Kidney capillary endothelial cell (primary cell): ENCODE measurements at regions not wholly inside any gene's neighbourhood (a gene's known extent, or its start where the extent isn't known, plus 50 kb on each side); places are given as distances from the start of the nearest gene placed in this dataset.
"Not testable (repeated sequence)": the region's sequence is repeated elsewhere in the genome, so short reads cannot be mapped to it uniquely, and the experiment has no call there.

Experiments used
- DNase-seq: peaks from one replicate; pipeline ENCODE4 v3.0.0-alpha.2; 2018; ENCODE audit warnings: low spot score

- peak; percentile 57 for DNase-seq
These were observed 90.0 kb upstream of the IFNGR1 start for GRCh38 chr6:137309078-137309762.

DNA sequence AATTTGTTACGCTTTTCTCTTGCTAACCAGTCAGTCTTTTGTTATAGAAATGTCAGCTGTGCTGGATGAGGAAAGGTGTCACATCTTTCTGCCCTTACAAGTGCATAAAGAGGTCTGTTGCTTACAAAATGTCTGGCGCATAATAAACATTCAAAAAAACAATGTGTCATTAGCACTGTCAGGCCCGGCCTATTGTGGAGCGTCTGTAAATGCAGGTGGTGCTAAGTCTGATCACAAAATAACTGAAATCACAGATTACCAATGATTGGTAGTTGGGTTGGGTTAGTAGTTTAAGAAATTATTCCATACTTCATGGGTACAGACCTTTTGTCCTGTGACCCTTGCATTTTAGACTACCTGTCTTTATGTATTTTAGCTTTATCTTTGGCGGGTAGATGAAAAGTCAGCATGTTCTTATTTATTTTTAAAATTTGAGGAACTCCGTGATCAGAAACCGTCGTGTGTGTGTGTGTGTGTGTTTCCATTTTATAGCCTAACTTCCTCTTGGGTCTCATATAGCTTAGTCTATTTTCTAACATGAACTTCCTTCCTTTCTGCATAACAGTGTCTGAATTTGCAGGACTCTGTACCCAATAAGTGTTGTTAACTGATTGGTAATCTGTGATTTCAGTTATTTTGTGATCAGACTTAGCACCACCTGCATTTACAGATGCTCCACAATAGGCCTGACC is 88.1 kb upstream of the IFNGR1 start:
- DNase-seq: no peak

- no peak for DNase-seq
These were observed 86.5 kb upstream of the IFNGR1 start for GRCh38 chr6:137305691-137306090.

- no peak for DNase-seq
These were observed 85.0 kb upstream of the IFNGR1 start for GRCh38 chr6:137304020-137304780.

GRCh38 chr6:137303441-137303840 is 84.3 kb upstream of the IFNGR1 start:
- DNase-seq: no peak

DNA sequence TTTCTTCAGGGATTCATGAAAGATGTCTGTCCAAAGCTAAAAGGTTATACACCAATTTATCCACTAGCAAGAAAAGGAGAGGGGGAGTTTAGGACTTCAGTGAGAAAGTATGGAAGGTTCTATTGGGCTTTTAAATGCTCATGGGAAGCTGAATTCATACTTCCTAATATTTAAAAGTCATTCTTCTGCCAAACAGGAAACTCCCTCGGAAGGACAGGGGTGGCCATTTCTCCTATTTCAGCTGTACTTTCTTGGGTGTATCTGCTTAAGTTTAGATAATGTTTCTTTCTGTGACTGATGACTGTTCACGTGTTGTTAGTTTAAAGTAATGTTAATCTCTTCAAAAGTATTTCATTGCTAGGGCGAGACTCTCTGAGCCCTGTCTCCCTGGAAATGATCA is 80.5 kb upstream of the IFNGR1 start:
- no peak for DNase-seq

DNA sequence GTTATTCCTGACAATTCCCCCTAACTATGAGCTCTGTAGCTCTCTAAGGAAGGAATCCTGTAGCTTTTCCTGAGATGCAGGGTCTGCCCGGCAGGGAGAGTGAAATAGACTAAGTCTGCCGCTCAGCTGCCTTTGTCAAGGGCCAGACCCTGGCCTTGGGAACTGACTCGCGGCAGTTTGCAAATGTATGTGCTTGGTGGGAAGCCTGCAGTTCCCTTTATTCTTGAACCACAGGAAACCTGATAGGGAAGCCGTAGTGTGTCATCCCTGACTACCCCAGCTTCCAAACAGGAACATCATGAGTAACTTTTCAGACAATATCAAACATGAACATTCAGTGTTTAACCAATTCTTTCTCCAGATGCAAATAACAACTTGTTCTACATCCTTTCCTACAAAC is 78.7 kb upstream of the IFNGR1 start:
- peak; percentile 88 for DNase-seq

- DNase-seq: not testable (repeated sequence)
These were observed 73.1 kb upstream of the IFNGR1 start for GRCh38 chr6:137292326-137292725.

GRCh38 chr6:137291441-137291840 is 72.3 kb upstream of the IFNGR1 start:
- DNase-seq: no peak

DNA sequence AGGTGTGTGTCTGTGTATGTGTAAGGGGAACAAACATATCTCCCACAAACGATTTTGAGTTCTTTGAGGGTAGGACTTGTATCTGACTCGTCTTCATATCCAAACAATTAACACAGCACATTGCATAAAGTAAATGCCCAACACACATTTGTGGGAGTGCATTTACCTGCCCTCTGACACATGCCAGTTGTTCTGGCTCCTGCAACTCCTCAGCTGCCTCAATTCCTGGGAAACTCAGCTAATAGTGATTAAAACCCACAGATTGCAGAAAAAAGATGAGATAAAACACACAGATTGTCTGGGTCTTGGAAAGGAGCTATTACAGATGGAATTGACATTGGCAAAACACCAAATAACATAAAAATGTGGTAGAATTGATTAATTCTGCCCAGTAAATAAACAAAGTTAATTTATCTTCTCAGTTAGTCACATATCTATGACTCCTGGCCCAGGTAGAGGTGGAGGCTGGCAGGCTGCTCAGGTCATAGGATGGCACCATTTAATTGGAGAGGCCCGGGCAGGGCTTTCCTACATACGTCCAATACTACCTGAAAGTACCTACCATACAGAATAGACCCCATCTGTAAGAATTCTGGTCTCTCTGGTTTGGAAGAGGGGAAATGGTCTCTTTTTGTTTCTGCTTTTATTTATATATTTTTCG is 71.5 kb upstream of the IFNGR1 start:
- DNase-seq: no peak

GRCh38 chr6:137286916-137287315 is 67.7 kb upstream of the IFNGR1 start:
- no peak for DNase-seq

DNA sequence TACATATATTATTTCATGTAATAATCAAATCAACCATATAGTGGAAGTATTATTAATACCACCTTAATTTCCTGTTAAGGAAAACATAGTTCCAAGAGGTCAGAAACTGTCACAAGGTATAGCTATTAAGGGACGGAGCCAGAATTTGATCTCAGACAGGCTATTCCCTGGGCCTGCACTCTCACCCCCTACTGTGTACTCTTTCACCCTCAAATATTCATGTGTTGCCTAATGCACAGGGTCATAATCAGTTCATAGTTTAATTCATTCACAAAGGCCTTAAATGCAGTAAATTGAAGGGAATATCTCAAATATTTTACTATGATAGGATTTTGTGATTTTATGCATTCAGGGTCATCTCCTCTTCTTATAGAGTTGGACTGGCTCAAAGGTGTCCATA is 67.2 kb upstream of the IFNGR1 start:
- no peak for DNase-seq

- no peak for DNase-seq
These were observed 65.6 kb upstream of the IFNGR1 start for GRCh38 chr6:137284811-137285110.

DNA sequence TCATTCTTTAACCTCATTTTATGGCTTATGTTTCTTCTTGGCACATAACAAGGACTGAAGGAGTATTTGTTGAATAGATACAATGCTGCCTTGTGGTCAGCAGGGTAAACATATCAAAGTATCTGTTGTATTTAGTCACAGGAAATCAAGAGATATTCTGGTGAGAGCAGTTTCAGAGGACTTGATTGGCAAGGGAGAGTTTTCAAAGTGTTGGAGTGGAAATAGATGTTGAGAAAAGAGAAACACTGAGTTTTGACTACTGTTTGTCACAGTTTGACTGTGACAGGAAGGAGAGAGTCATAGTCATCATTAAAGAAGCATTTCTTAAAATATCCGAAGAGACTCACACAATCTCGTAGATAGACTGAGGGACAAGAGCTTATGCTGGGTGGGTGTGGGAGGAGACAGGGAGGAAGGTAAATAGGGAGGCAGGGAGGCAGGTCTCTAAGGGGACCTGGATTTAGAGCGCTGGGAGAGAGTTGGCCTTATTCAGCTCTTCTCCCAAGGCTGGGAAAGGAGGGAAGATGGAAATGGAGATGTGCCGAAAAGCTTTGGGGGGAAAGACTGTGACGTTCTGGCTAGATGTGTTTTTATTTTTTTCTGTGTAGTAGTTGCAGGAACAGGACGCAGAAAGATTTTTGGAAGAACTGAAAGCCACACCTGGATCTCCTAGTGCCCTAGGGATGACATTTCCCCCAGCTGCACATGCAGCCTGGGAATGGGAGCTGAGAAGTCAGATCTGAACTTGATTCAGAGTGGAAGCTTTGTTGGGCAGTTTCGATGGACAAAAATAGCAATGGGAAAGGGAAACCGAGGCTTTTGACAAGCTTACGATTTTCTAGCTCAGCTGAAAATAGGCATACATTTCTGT is 65.0 kb upstream of the IFNGR1 start:
- no peak for DNase-seq

- no peak for DNase-seq
These were observed 63.9 kb upstream of the IFNGR1 start for GRCh38 chr6:137283080-137283479.

DNA sequence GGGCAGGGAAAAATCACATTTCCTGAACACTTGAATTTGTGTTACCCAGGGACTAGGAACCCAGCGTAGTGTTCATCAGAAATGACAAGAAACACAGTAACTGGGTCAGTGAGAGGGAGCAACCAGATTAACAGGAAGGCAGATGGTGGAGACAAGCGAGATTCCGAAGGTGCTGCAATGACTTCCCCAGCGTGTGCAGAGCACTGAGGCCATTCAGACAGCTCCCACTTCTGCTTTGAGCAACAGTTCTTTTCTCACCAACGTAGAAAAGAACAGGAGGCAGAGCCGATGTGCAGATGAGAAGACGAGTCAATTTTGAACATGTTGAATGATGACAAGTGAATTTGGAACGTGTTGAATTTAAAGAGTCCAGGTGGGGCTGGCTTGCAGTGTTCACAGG is 63.1 kb upstream of the IFNGR1 start:
- DNase-seq: no peak

DNA sequence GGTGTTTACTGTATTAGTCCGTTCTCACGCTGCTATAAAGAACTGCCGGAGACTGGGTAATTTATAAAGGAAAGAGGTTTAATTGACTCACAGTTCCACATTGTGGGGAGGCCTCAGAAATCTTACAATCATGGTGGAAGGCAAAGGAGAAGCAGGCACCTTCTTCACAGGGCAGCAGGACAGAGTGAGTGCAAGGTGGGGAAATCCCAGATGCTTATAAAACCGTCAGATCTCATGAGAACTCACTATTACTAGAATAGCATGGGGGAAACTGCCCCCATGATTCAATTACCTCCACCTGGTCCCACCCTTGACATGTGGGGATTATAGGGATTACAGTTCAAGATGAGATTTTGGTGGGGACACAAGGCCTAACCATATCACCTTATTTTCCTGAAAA is 60.1 kb upstream of the IFNGR1 start:
- not testable (repeated sequence) for DNase-seq

GRCh38 chr6:137277971-137278637 is 58.9 kb upstream of the IFNGR1 start:
- peak; percentile 71 for DNase-seq

- no peak for DNase-seq
These were observed 53.2 kb upstream of the IFNGR1 start for GRCh38 chr6:137272403-137272802.

DNA sequence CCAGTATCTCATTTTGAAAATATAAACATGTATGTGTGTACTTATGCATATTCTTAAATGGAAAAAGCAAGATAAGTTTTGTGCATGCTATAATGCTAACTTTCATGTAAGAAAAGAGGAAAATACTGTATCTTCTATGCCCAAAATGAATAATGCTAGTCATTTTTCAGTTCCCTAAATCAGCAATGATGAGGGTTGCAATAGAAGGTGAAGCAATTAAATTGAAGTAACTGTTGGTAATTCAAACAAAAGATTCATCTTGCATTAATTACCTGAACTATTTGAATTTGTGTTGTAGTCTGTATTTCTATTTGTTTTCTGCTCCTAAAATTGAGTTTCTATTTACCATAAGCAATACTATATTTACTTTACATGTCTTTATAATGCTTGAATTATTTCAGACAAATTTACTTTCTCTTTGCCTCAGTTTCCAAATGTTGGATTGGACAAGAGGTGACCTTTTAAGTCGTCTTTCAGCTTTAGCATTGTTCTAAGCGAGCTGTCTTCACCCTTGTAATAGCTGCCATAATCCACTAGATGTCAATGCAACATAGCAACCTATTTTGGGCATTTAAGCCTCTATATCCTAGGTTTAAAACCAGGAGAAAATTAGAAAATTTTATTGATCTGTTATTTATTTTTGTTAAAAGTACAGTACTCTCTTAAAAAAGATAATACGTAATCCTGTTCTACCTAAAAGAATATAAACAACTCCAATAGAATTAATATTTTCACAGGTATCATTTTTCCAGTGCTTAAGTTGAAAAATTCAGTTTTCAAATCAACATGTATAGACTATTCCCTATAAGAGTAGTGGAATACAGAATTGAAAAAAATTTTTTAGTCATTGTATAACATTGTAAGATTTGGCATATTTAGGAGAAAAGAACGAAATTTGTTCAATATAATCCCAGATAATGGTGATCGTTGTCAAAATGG is 52.3 kb upstream of the IFNGR1 start:
- peak; percentile 60 for DNase-seq
